ENCODE measurements at regions not wholly inside any gene's neighbourhood (a gene's known extent, or its start where the extent isn't known, plus 50 kb on each side); places are given as distances from the start of the nearest gene placed in this dataset.
"Not testable (repeated sequence)": the region's sequence is repeated elsewhere in the genome, so short reads cannot be mapped to it uniquely, and the experiment has no call there.

DNA sequence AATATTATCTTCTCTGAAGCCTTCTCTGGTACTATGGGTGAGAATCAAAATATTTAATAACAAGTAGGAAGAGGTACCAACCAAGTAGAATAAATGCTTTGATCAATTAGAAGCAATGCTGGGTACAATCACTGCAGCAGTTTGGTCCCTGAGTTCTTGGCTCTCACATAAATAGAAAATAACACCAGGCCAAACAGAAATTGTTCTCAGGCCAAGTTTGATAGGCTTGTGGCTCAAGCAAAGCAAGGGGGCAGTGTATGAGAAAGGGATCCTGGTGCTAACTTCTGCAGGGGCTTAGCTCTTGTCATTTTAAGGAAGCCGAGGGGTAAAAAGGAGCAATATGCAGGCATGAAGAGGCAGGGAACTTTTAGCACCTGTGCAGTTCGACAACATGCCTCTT lies 146.8 kb upstream of the TMEM229A start:
- no peaks in the 10 kb centered on the region for H3K27me3 ChIP-seq
- H3K4me1 ChIP-seq = no peaks in the 10 kb centered on the region
- H3K9me3 ChIP-seq = no peaks in the 10 kb centered on the region
- no peak overlapping the region for H3K27ac ChIP-seq
- no peak for DNase-seq (ENCODE audit: low spot score in 2 of 2)
- TF ChIP-seq, protein P1, sequence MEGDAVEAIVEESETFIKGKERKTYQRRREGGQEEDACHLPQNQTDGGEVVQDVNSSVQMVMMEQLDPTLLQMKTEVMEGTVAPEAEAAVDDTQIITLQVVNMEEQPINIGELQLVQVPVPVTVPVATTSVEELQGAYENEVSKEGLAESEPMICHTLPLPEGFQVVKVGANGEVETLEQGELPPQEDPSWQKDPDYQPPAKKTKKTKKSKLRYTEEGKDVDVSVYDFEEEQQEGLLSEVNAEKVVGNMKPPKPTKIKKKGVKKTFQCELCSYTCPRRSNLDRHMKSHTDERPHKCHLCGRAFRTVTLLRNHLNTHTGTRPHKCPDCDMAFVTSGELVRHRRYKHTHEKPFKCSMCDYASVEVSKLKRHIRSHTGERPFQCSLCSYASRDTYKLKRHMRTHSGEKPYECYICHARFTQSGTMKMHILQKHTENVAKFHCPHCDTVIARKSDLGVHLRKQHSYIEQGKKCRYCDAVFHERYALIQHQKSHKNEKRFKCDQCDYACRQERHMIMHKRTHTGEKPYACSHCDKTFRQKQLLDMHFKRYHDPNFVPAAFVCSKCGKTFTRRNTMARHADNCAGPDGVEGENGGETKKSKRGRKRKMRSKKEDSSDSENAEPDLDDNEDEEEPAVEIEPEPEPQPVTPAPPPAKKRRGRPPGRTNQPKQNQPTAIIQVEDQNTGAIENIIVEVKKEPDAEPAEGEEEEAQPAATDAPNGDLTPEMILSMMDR (IDR thresholded peaks at IDR 0.05) = no peak
- H3K4me3 ChIP-seq = no peak overlapping the region
- no peaks in the 10 kb centered on the region for H3K36me3 ChIP-seq
- intact Hi-C loops (cut with DNase I) = no loop called here

GRCh38 chr7:124177891-124178290 lies 145.0 kb upstream of the TMEM229A start:
- DNase-seq (ENCODE audit: low spot score in 2 of 2) = no peak
- Histone ChIP-seq H3K4me1 (no peaks in the 10 kb centered on the region), H3K4me3 (no peak overlapping the region), H3K27ac (no peak overlapping the region), H3K27me3 (no peaks in the 10 kb centered on the region), H3K9me3 (no peaks in the 10 kb centered on the region), H3K36me3 (no peaks in the 10 kb centered on the region)
- TF ChIP-seq, protein P1 (IDR thresholded peaks at IDR 0.05) = no peak
- intact Hi-C loops (cut with DNase I) = no loop called here

- H3K36me3 ChIP-seq; intact Hi-C loops (cut with DNase I); H3K27ac ChIP-seq; H3K4me3 ChIP-seq; H3K27me3 ChIP-seq; H3K4me1 ChIP-seq; H3K9me3 ChIP-seq; DNase-seq (ENCODE audit: low spot score in 2 of 2): not testable (repeated sequence)
Measured at GRCh38 chr7:124171812-124172211, 138.9 kb upstream of the TMEM229A start.

- TF ChIP-seq, protein P1 (IDR thresholded peaks at IDR 0.05) = no peak
- Histone ChIP-seq H3K4me1 (no peaks in the 10 kb centered on the region), H3K36me3 (no peaks in the 10 kb centered on the region), H3K9me3 (no peaks in the 10 kb centered on the region), H3K27me3 (no peaks in the 10 kb centered on the region), H3K4me3 (no peak overlapping the region), H3K27ac (no peak overlapping the region)
- intact Hi-C loops (cut with DNase I) = no loop called here
- no peak for DNase-seq (ENCODE audit: low spot score in 2 of 2)
Measured at GRCh38 chr7:124171068-124171467, 138.2 kb upstream of the TMEM229A start.

DNA sequence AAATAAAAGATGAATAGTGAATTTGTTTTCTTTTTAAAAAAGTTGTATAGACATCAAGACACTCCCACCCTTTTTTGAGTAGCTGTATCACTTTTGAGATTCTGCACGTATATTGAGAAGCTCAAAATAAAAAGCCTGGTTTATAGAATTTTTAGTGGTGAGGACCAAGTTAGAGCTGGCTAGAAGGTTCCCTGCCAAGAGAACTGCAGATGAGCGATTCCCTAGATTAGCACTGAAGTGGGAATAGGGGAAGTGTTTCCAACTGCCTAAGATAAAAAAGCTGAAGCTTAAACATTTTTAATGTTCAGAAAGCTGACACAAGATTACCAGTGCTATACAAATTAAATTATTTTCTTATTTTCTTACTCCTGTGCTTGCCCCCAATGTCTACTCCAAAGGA lies 135.7 kb upstream of the TMEM229A start:
- TF ChIP-seq, protein P1 (IDR thresholded peaks at IDR 0.05) = no peak
- no peak for DNase-seq (ENCODE audit: low spot score in 2 of 2)
- Histone ChIP-seq H3K36me3 (no peaks in the 10 kb centered on the region), H3K27me3 (no peaks in the 10 kb centered on the region), H3K27ac (no peak overlapping the region), H3K4me3 (no peak overlapping the region), H3K4me1 (no peaks in the 10 kb centered on the region), H3K9me3 (no peaks in the 10 kb centered on the region)
- intact Hi-C loops (cut with DNase I) = no loop called here

- TF ChIP-seq, protein P1 (IDR thresholded peaks at IDR 0.05) = no peak
- no peak overlapping the region for H3K4me3 ChIP-seq
- no peaks in the 10 kb centered on the region for H3K9me3 ChIP-seq
- no peaks in the 10 kb centered on the region for H3K36me3 ChIP-seq
- H3K27ac ChIP-seq = no peak overlapping the region
- H3K27me3 ChIP-seq = no peaks in the 10 kb centered on the region
- DNase-seq (ENCODE audit: low spot score in 2 of 2) = no peak
- intact Hi-C loops (cut with DNase I) = no loop called here
- H3K4me1 ChIP-seq = no peaks in the 10 kb centered on the region
Measured at GRCh38 chr7:124162667-124163066, 129.8 kb upstream of the TMEM229A start.
